ENCODE measurements at regions not wholly inside any gene's neighbourhood (a gene's known extent, or its start where the extent isn't known, plus 50 kb on each side); places are given as distances from the start of the nearest gene placed in this dataset.

DNA sequence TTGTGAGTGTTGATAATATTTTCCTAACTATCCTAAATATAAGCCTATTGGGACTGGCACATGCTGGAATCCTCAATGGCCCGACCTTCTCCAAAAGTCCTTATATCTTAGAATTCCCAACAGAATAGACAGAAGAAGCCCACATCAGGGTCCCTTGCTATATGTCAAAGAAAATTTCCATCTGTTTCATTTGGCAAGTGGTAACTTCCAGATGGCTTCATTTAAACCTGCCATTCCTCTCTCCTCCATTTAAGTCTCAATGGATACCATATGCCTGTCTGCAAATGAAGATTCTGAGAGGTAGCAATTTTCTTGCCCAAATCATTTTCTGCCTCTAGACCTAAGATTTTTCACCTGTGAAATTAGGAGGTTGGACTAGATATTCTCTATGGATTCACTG lies 73.1 kb upstream of the KCNA4 start:
- no peak for DNase-seq (ENCODE audit: low read depth)
- TF ChIP-seq, protein P1, sequence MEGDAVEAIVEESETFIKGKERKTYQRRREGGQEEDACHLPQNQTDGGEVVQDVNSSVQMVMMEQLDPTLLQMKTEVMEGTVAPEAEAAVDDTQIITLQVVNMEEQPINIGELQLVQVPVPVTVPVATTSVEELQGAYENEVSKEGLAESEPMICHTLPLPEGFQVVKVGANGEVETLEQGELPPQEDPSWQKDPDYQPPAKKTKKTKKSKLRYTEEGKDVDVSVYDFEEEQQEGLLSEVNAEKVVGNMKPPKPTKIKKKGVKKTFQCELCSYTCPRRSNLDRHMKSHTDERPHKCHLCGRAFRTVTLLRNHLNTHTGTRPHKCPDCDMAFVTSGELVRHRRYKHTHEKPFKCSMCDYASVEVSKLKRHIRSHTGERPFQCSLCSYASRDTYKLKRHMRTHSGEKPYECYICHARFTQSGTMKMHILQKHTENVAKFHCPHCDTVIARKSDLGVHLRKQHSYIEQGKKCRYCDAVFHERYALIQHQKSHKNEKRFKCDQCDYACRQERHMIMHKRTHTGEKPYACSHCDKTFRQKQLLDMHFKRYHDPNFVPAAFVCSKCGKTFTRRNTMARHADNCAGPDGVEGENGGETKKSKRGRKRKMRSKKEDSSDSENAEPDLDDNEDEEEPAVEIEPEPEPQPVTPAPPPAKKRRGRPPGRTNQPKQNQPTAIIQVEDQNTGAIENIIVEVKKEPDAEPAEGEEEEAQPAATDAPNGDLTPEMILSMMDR (IDR thresholded peaks at IDR 0.05; ENCODE audit: insufficient read depth, low read depth, low read length, missing control alignments), result no peak

DNA sequence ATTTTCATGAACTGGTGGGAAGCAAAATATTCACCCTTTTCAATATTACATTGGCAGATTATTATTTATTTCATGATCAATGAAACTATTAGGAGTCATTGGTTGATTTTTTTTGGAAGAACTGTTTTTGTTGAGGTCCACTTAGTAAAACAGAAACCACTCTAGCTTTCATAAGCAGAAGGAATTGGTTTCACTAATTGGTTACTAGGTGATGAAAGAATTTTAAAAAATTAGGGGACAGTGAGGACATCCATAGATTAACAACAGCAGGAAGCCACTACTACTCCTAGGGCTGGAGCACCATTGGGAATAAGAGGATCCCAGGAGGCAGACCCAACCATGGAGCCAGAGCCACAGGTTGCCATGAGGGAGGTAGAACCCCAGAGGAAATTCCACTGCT lies 74.4 kb upstream of the KCNA4 start:
- TF ChIP-seq, protein P1 (IDR thresholded peaks at IDR 0.05; ENCODE audit: insufficient read depth, low read depth, low read length, missing control alignments), result no peak
- DNase-seq (ENCODE audit: low read depth), result no peak
- H3K4me3 ChIP-seq (ENCODE audit: low read depth, low read length), result no peak overlapping the region

More for the DNA sequence above, 73.1 kb upstream of the KCNA4 start:
- no peak overlapping the region for H3K4me3 ChIP-seq (ENCODE audit: low read depth, low read length)

DNA sequence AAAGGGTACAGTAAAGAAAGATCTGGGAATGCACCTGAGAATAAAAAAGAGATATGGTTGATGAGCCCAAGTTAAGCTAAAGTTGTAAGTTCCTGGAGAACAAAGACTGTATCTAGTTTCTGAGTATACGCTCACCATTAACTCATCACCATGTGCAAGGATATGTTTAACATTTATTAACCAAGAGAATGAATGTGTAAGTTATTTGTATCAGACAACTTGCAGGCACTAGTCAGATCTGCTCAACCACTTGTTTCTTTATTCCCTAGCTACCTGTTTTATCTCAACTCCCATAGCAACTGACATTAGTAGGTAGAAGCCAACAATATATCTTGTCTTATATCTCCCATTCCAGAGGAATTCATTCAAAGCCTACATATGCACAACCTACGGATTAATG lies 74.9 kb upstream of the KCNA4 start:
- DNase-seq (ENCODE audit: low read depth), result no peak
- H3K4me3 ChIP-seq (ENCODE audit: low read depth, low read length), result no peak overlapping the region
- TF ChIP-seq, protein P1 (IDR thresholded peaks at IDR 0.05; ENCODE audit: insufficient read depth, low read depth, low read length, missing control alignments), result no peak

DNA sequence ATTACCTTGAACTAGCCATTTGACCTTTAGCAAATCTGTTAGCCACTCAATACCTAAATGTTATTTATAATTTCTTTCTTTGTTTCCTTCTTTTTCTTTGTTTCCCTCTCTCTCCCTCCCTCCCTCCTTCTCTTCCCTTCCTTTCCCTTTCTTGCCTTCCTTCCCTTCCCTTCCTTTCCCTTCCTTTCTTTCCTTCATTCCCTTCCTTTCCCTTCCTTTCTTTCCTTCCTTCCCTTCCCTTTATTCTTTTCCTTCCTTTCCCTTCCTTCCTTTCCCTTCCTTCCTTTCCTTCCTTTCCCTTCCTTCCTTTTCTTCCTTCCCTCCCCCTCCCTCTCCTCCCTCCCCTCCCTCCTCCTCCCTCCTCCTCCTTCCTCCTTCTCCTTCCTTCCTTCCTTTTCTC lies 75.7 kb upstream of the KCNA4 start:
- DNase-seq (ENCODE audit: low read depth), result no peak
- H3K4me3 ChIP-seq (ENCODE audit: low read depth, low read length), result no peak overlapping the region
- TF ChIP-seq, protein P1 (IDR thresholded peaks at IDR 0.05; ENCODE audit: insufficient read depth, low read depth, low read length, missing control alignments), result no peak

DNA sequence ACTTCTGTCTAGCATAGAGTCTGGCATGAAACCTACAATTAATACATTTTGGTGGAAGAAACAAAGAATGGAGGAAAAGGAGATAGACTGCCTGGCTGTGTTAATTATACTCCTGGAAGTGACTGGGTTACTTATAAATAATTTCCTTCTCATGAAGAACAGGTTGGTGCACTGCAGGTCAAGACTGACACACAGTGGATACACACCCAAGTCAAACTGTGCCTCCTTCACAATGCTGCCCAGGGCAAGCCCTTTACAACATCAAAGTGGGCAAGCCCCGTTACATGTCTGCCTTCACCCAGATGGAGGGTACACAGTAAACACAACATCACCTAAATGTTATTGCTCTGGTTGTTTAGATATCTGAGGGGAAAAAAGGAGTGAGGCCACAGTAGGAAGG lies 83.7 kb upstream of the KCNA4 start:
- TF ChIP-seq, protein P1 (IDR thresholded peaks at IDR 0.05; ENCODE audit: insufficient read depth, low read depth, low read length, missing control alignments), result no peak
- no peak for DNase-seq (ENCODE audit: low read depth)
- H3K4me3 ChIP-seq (ENCODE audit: low read depth, low read length), result no peak overlapping the region

DNA sequence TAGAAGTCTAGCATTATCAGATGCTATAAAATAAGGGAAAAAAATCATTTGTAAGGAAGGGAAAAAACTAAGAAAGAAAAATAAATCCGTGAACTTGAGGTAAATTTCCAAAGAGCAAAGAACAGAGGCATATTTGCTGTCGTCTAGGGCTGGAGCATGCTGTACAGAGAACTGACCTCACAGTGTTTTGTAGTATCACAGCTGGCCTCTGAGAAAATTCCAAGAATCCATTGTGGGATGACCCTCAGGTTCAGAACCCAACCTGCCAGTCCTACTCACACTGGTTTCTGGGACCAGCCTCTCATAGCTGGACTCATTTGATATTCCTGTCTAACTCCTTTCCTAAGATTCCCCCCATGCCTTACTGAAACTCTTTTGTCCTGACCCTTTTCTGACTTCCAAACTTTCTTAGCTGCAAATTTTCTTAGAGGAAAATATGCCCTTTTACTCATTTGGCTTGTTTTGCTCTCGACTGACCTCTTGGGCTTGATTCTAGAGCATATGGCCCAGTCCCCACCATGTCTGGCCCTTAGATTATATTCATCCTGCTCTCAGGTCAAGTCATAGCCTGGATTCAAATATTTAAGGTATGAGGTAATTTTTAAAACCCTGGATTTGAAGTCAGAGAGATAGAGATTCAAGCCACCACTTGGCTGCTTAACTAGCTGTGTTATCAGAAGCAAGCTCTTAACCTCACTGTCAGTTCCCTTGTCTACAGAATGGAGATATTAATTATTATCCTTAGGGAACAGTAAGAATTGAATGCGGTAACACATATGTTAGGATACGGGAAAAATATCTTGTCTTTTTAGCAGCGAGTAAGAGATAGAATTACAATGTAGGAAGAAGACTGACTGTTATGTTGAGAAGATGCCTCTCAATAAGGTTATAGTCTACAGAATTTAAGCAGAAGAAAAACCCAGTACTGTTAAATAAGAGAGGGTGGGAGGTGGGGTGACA lies 89.7 kb upstream of the KCNA4 start:
- H3K4me3 ChIP-seq (ENCODE audit: low read depth, low read length), result no peak overlapping the region
- no peak for DNase-seq (ENCODE audit: low read depth)
- TF ChIP-seq, protein P1 (IDR thresholded peaks at IDR 0.05; ENCODE audit: insufficient read depth, low read depth, low read length, missing control alignments), result no peak

Data from GM12865 (cell line).